GM23338 (cell line): ENCODE measurements at regions not wholly inside any gene's neighbourhood (a gene's known extent, or its start where the extent isn't known, plus 50 kb on each side); places are given as distances from the start of the nearest gene placed in this dataset.
A peak's percentile ranks its signal among the peaks of the same experiment; 100 is the strongest.

Experiments used
- ATAC-seq: fragments of 200-7000 bp; cut with Tn5 transposase; 3 replicates; pipeline ENCODE4 v1.9.1; 2020
- DNase-seq: peaks from one replicate; pipeline ENCODE4 v3.0.0-alpha.2; 2015; ENCODE audit warnings: low spot score
- H2AFZ ChIP-seq: fragments of 200-600 bp; sonication (generic); 2 replicates; pipeline ENCODE4 v1.8.0; 2016; ENCODE audit warnings: antibody characterized with exemption, mild to moderate bottlenecking, moderate library complexity
- H3F3A ChIP-seq: fragments of 200-600 bp; sonication (generic); replicated peaks from 2 replicates; pipeline ENCODE4 v1.8.0; 2017; ENCODE audit warnings: antibody characterized with exemption, mixed run types, low read depth
- H3K27ac ChIP-seq: fragments of 200-600 bp; sonication (generic); 2 replicates; pipeline ENCODE4 v1.6.1; 2016; ENCODE audit warnings: low read depth
- H3K27me3 ChIP-seq: fragments of 200-600 bp; sonication (generic); 2 replicates; pipeline ENCODE4 v1.8.0; 2016; ENCODE audit warnings: mild to moderate bottlenecking, mixed run types, moderate library complexity; ENCODE audit not compliant: insufficient read depth
- H3K36me3 ChIP-seq: fragments of 200-600 bp; sonication (generic); 2 replicates; pipeline ENCODE4 v1.8.0; 2016; ENCODE audit warnings: mild to moderate bottlenecking; ENCODE audit not compliant: insufficient read depth
- H3K4me1 ChIP-seq: fragments of 200-600 bp; sonication (generic); 2 replicates; pipeline ENCODE4 v1.8.0; 2016; ENCODE audit warnings: mild to moderate bottlenecking, moderate library complexity; ENCODE audit not compliant: insufficient read depth
- H3K4me2 ChIP-seq: fragments of 200-600 bp; sonication (generic); 2 replicates; pipeline ENCODE4 v1.7.1; 2017; ENCODE audit warnings: mixed run types
- H3K4me3 ChIP-seq: fragments of 200-600 bp; sonication (generic); 2 replicates; pipeline ENCODE4 v1.6.1; 2016; ENCODE audit warnings: mixed run types
- H3K79me2 ChIP-seq: fragments of 200-600 bp; sonication (generic); replicated peaks from 2 replicates; pipeline ENCODE4 v1.8.0; 2017; ENCODE audit warnings: mild to moderate bottlenecking; ENCODE audit not compliant: insufficient read depth
- H3K9me2 ChIP-seq: fragments of 200-600 bp; sonication (generic); 2 replicates; pipeline ENCODE4 v1.8.0; 2017; ENCODE audit not compliant: insufficient read depth
- H4K20me1 ChIP-seq: fragments of 200-600 bp; sonication (generic); replicated peaks from 2 replicates; pipeline ENCODE4 v1.8.0; 2017; ENCODE audit warnings: mild to moderate bottlenecking; ENCODE audit not compliant: insufficient read depth
- H3K27ac Mint-ChIP-seq: 2 replicates; pipeline ENCODE4 v1.8.0; 2020; ENCODE audit warnings: inconsistent platforms, mild to moderate bottlenecking, moderate library complexity, mixed read lengths
- H3K27me3 Mint-ChIP-seq: 3 replicates; pipeline ENCODE4 v1.8.0; 2022; ENCODE audit warnings: low read depth, mild to moderate bottlenecking, moderate library complexity, mixed read lengths, inconsistent platforms; ENCODE audit not compliant: insufficient read depth, poor library complexity
- H3K36me3 Mint-ChIP-seq: 3 replicates; pipeline ENCODE4 v1.8.0; 2021; ENCODE audit warnings: low read depth, mild to moderate bottlenecking, inconsistent platforms, moderate library complexity, mixed read lengths
- H3K4me1 Mint-ChIP-seq: 3 replicates; pipeline ENCODE4 v1.8.0; 2020; ENCODE audit warnings: mild to moderate bottlenecking, inconsistent platforms, mixed read lengths
- H3K4me3 Mint-ChIP-seq: 3 replicates; pipeline ENCODE4 v1.8.0; 2021; ENCODE audit warnings: moderate library complexity, mild to moderate bottlenecking, inconsistent platforms, mixed read lengths
- H3K9me3 Mint-ChIP-seq: 3 replicates; pipeline ENCODE4 v1.8.0; 2020; ENCODE audit warnings: moderate library complexity, mild to moderate bottlenecking, inconsistent platforms, mixed read lengths
- EZH2 ChIP-seq: fragments of 200-600 bp; sonication (generic); IDR thresholded peaks from one replicate; pipeline ENCODE4 v1.8.0; 2017; ENCODE audit warnings: antibody characterized with exemption, mild to moderate bottlenecking, low read depth; ENCODE audit not compliant: unreplicated experiment
- NANOG ChIP-seq: IDR thresholded peaks from 2 replicates; pipeline ENCODE4 v1.6.1; 2016; ENCODE audit warnings: antibody characterized with exemption, borderline replicate concordance
- STAT1 ChIP-seq: IDR thresholded peaks from one replicate; pipeline ENCODE4 v1.6.1; 2016; ENCODE audit warnings: antibody characterized with exemption; ENCODE audit not compliant: unreplicated experiment
- ZNF462 ChIP-seq: fragments of 250-450 bp; sonication (Bioruptor Pico); IDR thresholded peaks from 2 replicates; pipeline ENCODE4 v1.5.0; 2020; ENCODE audit warnings: mild to moderate bottlenecking, moderate library complexity
- TF ChIP-seq, protein P1 (sequence below): IDR thresholded peaks from one replicate; pipeline ENCODE4 v1.6.1; 2018; ENCODE audit warnings: antibody characterized with exemption; ENCODE audit not compliant: unreplicated experiment

DNA sequence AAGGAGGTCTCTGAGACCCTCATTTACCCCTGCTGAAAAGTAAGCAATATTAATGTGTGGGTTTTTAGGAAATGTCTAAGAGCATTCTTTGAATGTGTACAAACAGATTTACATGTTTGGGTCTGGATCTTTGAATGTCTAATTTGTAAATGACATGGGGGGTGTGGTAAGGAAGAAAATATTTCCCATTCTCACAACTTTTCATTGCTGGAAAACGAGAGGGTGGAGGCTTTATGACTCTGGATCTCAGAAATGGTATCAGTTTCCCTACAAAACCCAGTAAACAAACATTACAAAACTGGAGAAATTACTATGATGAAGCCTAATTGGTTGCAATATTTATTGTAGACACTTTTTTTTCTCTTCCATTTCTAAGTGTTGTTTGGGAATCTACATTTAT is 98.1 kb upstream of the FOXB1 start:
- ATAC-seq = no peak
- no peaks in the 10 kb centered on the region for H3K36me3 Mint-ChIP-seq
- no peaks in the 10 kb centered on the region for H3K9me3 Mint-ChIP-seq
- H3K27me3 ChIP-seq = no peaks in the 10 kb centered on the region
- no peaks in the 10 kb centered on the region for H4K20me1 ChIP-seq
- DNase-seq = no peak
- no peaks in the 10 kb centered on the region for H3K79me2 ChIP-seq
- peaks cover 32% of the 10 kb centered on the region for H3K4me1 Mint-ChIP-seq
- no peak overlapping the region for H3K4me3 Mint-ChIP-seq
- no peaks in the 10 kb centered on the region for H3K36me3 ChIP-seq
- no peak overlapping the region for H3K27ac Mint-ChIP-seq
- H3K4me3 ChIP-seq = no peak overlapping the region
- TF ChIP-seq EZH2 = no peak
- no peak for TF ChIP-seq STAT1
- no peak for TF ChIP-seq ZNF462 (CRISPR knock-in tag)
- no peaks in the 10 kb centered on the region for H3K27me3 Mint-ChIP-seq
- H3K27ac ChIP-seq = no peak overlapping the region
- H3K4me1 ChIP-seq = peaks cover 39% of the 10 kb centered on the region
- no peaks in the 10 kb centered on the region for H3F3A ChIP-seq
- H2AFZ ChIP-seq = no peak overlapping the region
- H3K9me2 ChIP-seq = no peaks in the 10 kb centered on the region
- 0 out of 2 replicates have a peak overlapping the region, but pooled peaks have one; percentile 65 for H3K4me2 ChIP-seq

DNA sequence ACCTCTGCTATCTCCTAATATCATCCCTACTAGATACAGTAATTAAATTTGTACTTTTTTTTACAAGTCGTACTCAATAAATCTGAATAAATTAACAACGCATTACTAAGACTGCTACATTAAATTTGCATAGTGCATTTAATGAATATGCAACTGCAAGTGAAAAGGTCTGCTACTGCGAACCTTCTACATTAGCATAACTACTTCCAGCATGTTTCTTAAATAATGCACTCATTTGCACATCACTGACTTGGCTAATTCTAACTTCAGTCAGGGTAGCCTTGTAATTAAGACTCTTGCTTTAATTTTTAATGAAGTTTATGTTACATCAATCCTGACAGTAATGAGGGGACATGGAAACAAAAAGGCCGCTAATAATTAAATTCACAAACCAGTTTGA is 98.9 kb upstream of the FOXB1 start:
- DNase-seq (no peak), ATAC-seq (no peak; the same call in 2 of the 3 replicates)
- TF ChIP-seq, protein P1, sequence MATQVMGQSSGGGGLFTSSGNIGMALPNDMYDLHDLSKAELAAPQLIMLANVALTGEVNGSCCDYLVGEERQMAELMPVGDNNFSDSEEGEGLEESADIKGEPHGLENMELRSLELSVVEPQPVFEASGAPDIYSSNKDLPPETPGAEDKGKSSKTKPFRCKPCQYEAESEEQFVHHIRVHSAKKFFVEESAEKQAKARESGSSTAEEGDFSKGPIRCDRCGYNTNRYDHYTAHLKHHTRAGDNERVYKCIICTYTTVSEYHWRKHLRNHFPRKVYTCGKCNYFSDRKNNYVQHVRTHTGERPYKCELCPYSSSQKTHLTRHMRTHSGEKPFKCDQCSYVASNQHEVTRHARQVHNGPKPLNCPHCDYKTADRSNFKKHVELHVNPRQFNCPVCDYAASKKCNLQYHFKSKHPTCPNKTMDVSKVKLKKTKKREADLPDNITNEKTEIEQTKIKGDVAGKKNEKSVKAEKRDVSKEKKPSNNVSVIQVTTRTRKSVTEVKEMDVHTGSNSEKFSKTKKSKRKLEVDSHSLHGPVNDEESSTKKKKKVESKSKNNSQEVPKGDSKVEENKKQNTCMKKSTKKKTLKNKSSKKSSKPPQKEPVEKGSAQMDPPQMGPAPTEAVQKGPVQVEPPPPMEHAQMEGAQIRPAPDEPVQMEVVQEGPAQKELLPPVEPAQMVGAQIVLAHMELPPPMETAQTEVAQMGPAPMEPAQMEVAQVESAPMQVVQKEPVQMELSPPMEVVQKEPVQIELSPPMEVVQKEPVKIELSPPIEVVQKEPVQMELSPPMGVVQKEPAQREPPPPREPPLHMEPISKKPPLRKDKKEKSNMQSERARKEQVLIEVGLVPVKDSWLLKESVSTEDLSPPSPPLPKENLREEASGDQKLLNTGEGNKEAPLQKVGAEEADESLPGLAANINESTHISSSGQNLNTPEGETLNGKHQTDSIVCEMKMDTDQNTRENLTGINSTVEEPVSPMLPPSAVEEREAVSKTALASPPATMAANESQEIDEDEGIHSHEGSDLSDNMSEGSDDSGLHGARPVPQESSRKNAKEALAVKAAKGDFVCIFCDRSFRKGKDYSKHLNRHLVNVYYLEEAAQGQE = no peak
- peak; percentile 47; the same call in 1 of the 2 replicates for TF ChIP-seq NANOG
- TF ChIP-seq EZH2 = no peak
- no peak overlapping the region for H3K27ac ChIP-seq
- peak overlapping the region; percentile 65 for H3K4me2 ChIP-seq
- H3K4me1 ChIP-seq = peaks cover 37% of the 10 kb centered on the region
- H2AFZ ChIP-seq = no peak overlapping the region
- Mint-ChIP-seq H3K27ac (no peak overlapping the region), H3K36me3 (no peaks in the 10 kb centered on the region), H3K27me3 (no peaks in the 10 kb centered on the region), H3K9me3 (no peaks in the 10 kb centered on the region), H3K4me3 (peak overlapping the region; percentile 18; the same call in 2 of the 3 replicates), H3K4me1 (peaks cover 32% of the 10 kb centered on the region)
- no peaks in the 10 kb centered on the region for H4K20me1 ChIP-seq
- H3K9me2 ChIP-seq = no peaks in the 10 kb centered on the region
- peak overlapping the region; percentile 38 for H3K4me3 ChIP-seq
- no peaks in the 10 kb centered on the region for H3K27me3 ChIP-seq
- no peaks in the 10 kb centered on the region for H3K36me3 ChIP-seq
- H3F3A ChIP-seq = no peaks in the 10 kb centered on the region
- H3K79me2 ChIP-seq = no peaks in the 10 kb centered on the region
